SK-N-SH treated with all-trans-retinoic acid at 6 μM for 48 hours (cell line): ENCODE measurements at regions not wholly inside any gene's neighbourhood (a gene's known extent, or its start where the extent isn't known, plus 50 kb on each side); places are given as distances from the start of the nearest gene placed in this dataset.

Experiments used
- ATAC-seq: fragments of 200-7000 bp; cut with Tn5 transposase; 3 replicates; pipeline ENCODE4 v1.9.1; 2020; ENCODE audit warnings: mild to moderate bottlenecking, moderate library complexity
- BACH2 ChIP-seq: fragments of 250-450 bp; sonication (Bioruptor Pico); IDR thresholded peaks from 2 replicates; pipeline ENCODE4 v1.9.0; 2021; ENCODE audit warnings: mild to moderate bottlenecking, borderline replicate concordance
- CSDC2 ChIP-seq: fragments of 250-450 bp; sonication (Bioruptor Pico); IDR thresholded peaks from 2 replicates; pipeline ENCODE4 v1.5.0; 2020; ENCODE audit warnings: mild to moderate bottlenecking, moderate library complexity
- ESRRG ChIP-seq: fragments of 250-450 bp; sonication (Bioruptor Pico); IDR thresholded peaks from 2 replicates; pipeline ENCODE4 v1.6.1; 2021; ENCODE audit warnings: mild to moderate bottlenecking
- GLIS3 ChIP-seq: fragments of 250-450 bp; sonication (Bioruptor Pico); IDR thresholded peaks from 2 replicates; pipeline ENCODE4 v1.5.0; 2020; ENCODE audit warnings: mild to moderate bottlenecking, moderate library complexity
- ISL1 ChIP-seq: fragments of 250-450 bp; sonication (Bioruptor Pico); IDR thresholded peaks from 2 replicates; pipeline ENCODE4 v2.1.2; 2022; ENCODE audit warnings: mild to moderate bottlenecking, moderate library complexity
- PPARA ChIP-seq: fragments of 250-450 bp; sonication (Bioruptor Pico); IDR thresholded peaks from 2 replicates; pipeline ENCODE4 v1.5.0; 2020; ENCODE audit warnings: mild to moderate bottlenecking, borderline replicate concordance
- RARB ChIP-seq: fragments of 250-450 bp; sonication (Bioruptor Pico); IDR thresholded peaks from 2 replicates; pipeline ENCODE4 v1.8.0; 2021; ENCODE audit warnings: mild to moderate bottlenecking, moderate library complexity
- SNAI2 ChIP-seq: fragments of 250-450 bp; sonication (Bioruptor Pico); IDR thresholded peaks from 2 replicates; pipeline ENCODE4 v1.5.0; 2020; ENCODE audit warnings: mild to moderate bottlenecking, moderate library complexity
- TCF4 ChIP-seq: fragments of 250-450 bp; sonication (Bioruptor Pico); IDR thresholded peaks from 2 replicates; pipeline ENCODE4 v1.8.0; 2021; ENCODE audit warnings: mild to moderate bottlenecking, moderate library complexity, borderline replicate concordance
- TOX ChIP-seq: fragments of 250-450 bp; sonication (Bioruptor Pico); IDR thresholded peaks from 2 replicates; pipeline ENCODE4 v1.8.0; 2021; ENCODE audit warnings: mild to moderate bottlenecking, moderate library complexity, borderline replicate concordance
- ZC3H10 ChIP-seq: fragments of 250-450 bp; sonication (Bioruptor Pico); IDR thresholded peaks from 2 replicates; pipeline ENCODE4 v1.5.1; 2021; ENCODE audit warnings: mild to moderate bottlenecking, moderate library complexity
- ZFP3 ChIP-seq: fragments of 250-450 bp; sonication (Bioruptor Pico); IDR thresholded peaks from 2 replicates; pipeline ENCODE4 v1.5.0; 2020; ENCODE audit warnings: mild to moderate bottlenecking, moderate library complexity
- ZFP30 ChIP-seq: fragments of 450-650 bp; formaldehyde crosslinking; IDR thresholded peaks from 2 replicates; pipeline ENCODE4 v1.5.0; 2022; ENCODE audit warnings: mild to moderate bottlenecking, moderate library complexity
- ZNF565 ChIP-seq: fragments of 450-650 bp; formaldehyde crosslinking; conservative IDR thresholded peaks from 2 replicates; pipeline ENCODE4 v1.5.0; 2020; ENCODE audit warnings: low read depth, mild to moderate bottlenecking, moderate library complexity
- ZNF70 ChIP-seq: fragments of 450-650 bp; formaldehyde crosslinking; IDR thresholded peaks from 2 replicates; pipeline ENCODE4 v1.5.0; 2020; ENCODE audit warnings: mild to moderate bottlenecking, moderate library complexity
- ZNF8 ChIP-seq: fragments of 450-650 bp; formaldehyde crosslinking; IDR thresholded peaks from 2 replicates; pipeline ENCODE4 v1.5.0; 2020; ENCODE audit warnings: mild to moderate bottlenecking, moderate library complexity
- TF ChIP-seq, protein P1 (sequence below): fragments of 250-450 bp; sonication (Bioruptor Pico); IDR thresholded peaks from 2 replicates; pipeline ENCODE4 v1.5.1; 2021; ENCODE audit warnings: mild to moderate bottlenecking, moderate library complexity
- TF ChIP-seq, protein P2 (sequence below): fragments of 250-450 bp; sonication (Bioruptor Pico); IDR thresholded peaks from 2 replicates; pipeline ENCODE4 v1.8.0; 2020; ENCODE audit warnings: mild to moderate bottlenecking, moderate library complexity, borderline replicate concordance
- TF ChIP-seq, protein P3 (sequence below): fragments of 250-450 bp; sonication (Bioruptor Pico); IDR thresholded peaks from 2 replicates; pipeline ENCODE4 v1.8.0; 2021; ENCODE audit warnings: low read depth, mild to moderate bottlenecking, moderate library complexity, borderline replicate concordance
- TF ChIP-seq, protein P4 (sequence below): fragments of 250-450 bp; sonication (Bioruptor Pico); IDR thresholded peaks from 2 replicates; pipeline ENCODE4 v1.5.0; 2020; ENCODE audit warnings: mild to moderate bottlenecking, moderate library complexity

DNA sequence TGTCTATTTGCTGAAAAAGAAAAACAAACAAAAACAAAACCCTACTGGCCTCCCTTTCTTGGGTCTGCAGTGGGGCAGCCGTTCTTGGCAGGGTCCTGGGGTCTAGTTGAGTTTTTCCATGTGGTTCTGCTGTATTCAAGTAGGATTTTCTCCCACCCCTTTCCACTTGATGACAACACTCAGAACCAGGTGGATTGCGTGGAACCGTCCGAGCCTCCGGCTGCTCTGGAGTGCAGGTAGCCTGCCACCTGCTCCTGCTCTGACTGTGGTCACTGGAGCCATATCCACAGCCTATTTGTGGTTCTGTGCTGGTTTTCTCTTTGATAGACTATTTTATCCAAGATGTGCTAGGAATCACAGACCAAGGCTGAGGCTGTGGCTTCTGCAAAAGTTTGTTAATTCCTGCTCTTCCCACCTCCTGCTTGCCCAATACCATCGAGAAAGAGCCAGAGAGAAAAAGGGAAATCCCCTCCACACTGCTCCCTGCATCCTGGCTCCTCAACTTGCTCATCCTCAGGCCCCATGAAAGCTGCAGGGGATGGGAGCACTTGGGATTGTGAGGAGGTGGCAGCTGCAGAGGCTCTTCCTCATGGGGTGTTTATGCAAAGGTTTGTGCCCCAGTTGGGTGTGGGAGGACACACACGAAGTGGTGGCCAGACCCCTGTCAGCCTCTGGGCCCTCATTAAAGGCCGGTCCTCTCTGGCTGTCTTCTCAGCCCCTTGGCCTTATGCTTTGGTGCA is 377.8 kb upstream of the TNRC6C start:
- TF ChIP-seq, protein P1, sequence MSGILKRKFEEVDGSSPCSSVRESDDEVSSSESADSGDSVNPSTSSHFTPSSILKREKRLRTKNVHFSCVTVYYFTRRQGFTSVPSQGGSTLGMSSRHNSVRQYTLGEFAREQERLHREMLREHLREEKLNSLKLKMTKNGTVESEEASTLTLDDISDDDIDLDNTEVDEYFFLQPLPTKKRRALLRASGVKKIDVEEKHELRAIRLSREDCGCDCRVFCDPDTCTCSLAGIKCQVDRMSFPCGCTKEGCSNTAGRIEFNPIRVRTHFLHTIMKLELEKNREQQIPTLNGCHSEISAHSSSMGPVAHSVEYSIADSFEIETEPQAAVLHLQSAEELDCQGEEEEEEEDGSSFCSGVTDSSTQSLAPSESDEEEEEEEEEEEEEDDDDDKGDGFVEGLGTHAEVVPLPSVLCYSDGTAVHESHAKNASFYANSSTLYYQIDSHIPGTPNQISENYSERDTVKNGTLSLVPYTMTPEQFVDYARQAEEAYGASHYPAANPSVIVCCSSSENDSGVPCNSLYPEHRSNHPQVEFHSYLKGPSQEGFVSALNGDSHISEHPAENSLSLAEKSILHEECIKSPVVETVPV (CRISPR knock-in tag) = no peak

DNA sequence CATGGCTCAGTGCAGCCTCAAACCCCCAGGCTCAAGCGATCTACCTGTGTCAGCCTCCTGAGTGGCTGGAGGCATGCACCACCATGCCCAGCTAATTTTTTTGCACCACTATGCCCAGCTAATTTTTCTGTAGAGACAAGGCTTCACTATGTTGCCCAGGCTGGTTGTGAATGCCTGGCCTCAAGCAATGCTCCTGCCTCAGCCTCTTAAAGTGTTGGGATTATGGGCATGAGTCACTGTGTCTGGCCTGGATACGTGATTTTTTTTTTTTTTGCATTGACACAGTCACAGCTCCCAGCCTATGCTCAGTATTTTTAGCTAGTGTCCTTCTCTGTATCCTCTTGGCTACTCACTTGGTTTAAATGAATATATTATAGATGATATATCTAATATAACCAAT is 377.0 kb upstream of the TNRC6C start:
- ATAC-seq = peak; percentile 82
- TF ChIP-seq ISL1 (CRISPR knock-in tag) = no peak
- TF ChIP-seq TOX (CRISPR knock-in tag) = no peak
- no peak for TF ChIP-seq CSDC2 (CRISPR knock-in tag)
- TF ChIP-seq ZFP30 (CRISPR knock-in tag) = no peak
- no peak for TF ChIP-seq ZNF70
- no peak for TF ChIP-seq ZNF8 (CRISPR knock-in tag)
- no peak for TF ChIP-seq TCF4 (CRISPR knock-in tag)
- no peak for TF ChIP-seq BACH2 (CRISPR knock-in tag)
- TF ChIP-seq SNAI2 (CRISPR knock-in tag) = no peak
- no peak for TF ChIP-seq GLIS3 (CRISPR knock-in tag)
- TF ChIP-seq, protein P2, sequence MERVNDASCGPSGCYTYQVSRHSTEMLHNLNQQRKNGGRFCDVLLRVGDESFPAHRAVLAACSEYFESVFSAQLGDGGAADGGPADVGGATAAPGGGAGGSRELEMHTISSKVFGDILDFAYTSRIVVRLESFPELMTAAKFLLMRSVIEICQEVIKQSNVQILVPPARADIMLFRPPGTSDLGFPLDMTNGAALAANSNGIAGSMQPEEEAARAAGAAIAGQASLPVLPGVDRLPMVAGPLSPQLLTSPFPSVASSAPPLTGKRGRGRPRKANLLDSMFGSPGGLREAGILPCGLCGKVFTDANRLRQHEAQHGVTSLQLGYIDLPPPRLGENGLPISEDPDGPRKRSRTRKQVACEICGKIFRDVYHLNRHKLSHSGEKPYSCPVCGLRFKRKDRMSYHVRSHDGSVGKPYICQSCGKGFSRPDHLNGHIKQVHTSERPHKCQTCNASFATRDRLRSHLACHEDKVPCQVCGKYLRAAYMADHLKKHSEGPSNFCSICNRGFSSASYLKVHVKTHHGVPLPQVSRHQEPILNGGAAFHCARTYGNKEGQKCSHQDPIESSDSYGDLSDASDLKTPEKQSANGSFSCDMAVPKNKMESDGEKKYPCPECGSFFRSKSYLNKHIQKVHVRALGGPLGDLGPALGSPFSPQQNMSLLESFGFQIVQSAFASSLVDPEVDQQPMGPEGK = no peak
- TF ChIP-seq ESRRG (CRISPR knock-in tag) = no peak
- no peak for TF ChIP-seq ZNF565 (CRISPR knock-in tag)
- TF ChIP-seq, protein P3, sequence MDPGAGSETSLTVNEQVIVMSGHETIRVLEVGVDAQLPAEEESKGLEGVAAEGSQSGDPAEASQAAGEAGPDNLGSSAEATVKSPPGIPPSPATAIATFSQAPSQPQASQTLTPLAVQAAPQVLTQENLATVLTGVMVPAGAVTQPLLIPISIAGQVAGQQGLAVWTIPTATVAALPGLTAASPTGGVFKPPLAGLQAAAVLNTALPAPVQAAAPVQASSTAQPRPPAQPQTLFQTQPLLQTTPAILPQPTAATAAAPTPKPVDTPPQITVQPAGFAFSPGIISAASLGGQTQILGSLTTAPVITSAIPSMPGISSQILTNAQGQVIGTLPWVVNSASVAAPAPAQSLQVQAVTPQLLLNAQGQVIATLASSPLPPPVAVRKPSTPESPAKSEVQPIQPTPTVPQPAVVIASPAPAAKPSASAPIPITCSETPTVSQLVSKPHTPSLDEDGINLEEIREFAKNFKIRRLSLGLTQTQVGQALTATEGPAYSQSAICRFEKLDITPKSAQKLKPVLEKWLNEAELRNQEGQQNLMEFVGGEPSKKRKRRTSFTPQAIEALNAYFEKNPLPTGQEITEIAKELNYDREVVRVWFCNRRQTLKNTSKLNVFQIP (CRISPR knock-in tag) = no peak
- TF ChIP-seq PPARA (CRISPR knock-in tag) = no peak
- no peak for TF ChIP-seq ZC3H10 (CRISPR knock-in tag)
- TF ChIP-seq ZFP3 = no peak

More for the DNA sequence above, 377.8 kb upstream of the TNRC6C start:
- ATAC-seq = no peak

DNA sequence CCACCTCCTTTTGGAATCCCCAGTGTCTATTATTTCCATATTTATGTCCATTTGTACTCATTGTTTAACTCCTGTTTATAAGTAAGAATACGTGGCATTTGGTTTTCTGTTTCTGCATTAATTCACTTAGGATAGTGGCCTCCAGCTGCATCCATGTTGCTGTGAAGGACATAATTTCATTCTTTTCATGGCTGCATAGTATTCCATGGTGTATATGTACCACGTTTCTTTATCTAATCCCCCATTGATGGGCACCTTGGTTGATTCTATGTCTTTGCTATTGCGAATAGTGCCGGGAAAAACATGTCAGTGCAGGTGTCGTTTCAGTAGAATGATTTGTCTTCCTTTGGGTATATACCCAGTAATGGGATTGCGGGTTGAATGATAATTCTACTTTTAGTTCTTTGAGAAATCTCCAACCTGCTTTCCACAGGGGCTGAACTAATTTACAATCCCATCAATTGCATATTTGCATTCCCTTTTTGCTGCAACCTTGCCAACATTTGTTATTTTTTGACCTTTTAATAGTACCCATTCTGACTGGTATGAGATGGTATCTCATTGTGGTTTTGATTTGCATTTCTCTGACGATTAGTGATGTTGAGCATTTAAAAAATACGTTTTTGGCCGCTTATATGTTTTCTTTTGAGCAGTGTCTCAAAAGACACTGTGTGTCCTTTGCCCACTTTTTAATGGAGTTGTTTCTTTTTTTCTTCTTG is 373.2 kb upstream of the TNRC6C start:
- peak; percentile 43 for ATAC-seq

More for the DNA sequence above, 373.2 kb upstream of the TNRC6C start:
- 0 out of 2 replicates have a peak, but pooled peaks have one; percentile 23 for TF ChIP-seq ISL1 (CRISPR knock-in tag)
- TF ChIP-seq ZNF70 = no peak
- peak; percentile 50; the same call in 1 of the 2 replicates for TF ChIP-seq ZNF8 (CRISPR knock-in tag)
- TF ChIP-seq TOX (CRISPR knock-in tag) = no peak
- no peak for TF ChIP-seq SNAI2 (CRISPR knock-in tag)
- TF ChIP-seq, protein P4, sequence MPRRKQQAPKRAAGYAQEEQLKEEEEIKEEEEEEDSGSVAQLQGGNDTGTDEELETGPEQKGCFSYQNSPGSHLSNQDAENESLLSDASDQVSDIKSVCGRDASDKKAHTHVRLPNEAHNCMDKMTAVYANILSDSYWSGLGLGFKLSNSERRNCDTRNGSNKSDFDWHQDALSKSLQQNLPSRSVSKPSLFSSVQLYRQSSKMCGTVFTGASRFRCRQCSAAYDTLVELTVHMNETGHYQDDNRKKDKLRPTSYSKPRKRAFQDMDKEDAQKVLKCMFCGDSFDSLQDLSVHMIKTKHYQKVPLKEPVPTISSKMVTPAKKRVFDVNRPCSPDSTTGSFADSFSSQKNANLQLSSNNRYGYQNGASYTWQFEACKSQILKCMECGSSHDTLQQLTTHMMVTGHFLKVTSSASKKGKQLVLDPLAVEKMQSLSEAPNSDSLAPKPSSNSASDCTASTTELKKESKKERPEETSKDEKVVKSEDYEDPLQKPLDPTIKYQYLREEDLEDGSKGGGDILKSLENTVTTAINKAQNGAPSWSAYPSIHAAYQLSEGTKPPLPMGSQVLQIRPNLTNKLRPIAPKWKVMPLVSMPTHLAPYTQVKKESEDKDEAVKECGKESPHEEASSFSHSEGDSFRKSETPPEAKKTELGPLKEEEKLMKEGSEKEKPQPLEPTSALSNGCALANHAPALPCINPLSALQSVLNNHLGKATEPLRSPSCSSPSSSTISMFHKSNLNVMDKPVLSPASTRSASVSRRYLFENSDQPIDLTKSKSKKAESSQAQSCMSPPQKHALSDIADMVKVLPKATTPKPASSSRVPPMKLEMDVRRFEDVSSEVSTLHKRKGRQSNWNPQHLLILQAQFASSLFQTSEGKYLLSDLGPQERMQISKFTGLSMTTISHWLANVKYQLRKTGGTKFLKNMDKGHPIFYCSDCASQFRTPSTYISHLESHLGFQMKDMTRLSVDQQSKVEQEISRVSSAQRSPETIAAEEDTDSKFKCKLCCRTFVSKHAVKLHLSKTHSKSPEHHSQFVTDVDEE (CRISPR knock-in tag) = no peak
- TF ChIP-seq, protein P1 (CRISPR knock-in tag) = no peak
- no peak for TF ChIP-seq ZNF565 (CRISPR knock-in tag)
- no peak for TF ChIP-seq RARB (CRISPR knock-in tag)
- TF ChIP-seq, all 23 proteins: peak for 2
